ENCODE measurements at regions not wholly inside any gene's neighbourhood (a gene's known extent, or its start where the extent isn't known, plus 50 kb on each side); places are given as distances from the start of the nearest gene placed in this dataset.

- H3K36me3 Mint-ChIP-seq (ENCODE audit: low read depth): no peaks in the 10 kb centered on the region
Observed at GRCh38 chr14:86193756-86194155, 663.8 kb downstream of the FLRT2 start.

GRCh38 chr14:86179980-86180379 lies 650.0 kb downstream of the FLRT2 start:
- no peak overlapping the region for H3K4me3 Mint-ChIP-seq
- no peak overlapping the region for H3K27ac Mint-ChIP-seq
- DNase-seq: no peak
- no peaks in the 10 kb centered on the region for H3K4me1 Mint-ChIP-seq (ENCODE audit: low read depth)
- TF ChIP-seq CTCF (IDR thresholded peaks at IDR 0.05): no peak
- no peaks in the 10 kb centered on the region for H3K36me3 Mint-ChIP-seq (ENCODE audit: low read depth)
- peaks cover 5% of the 10 kb centered on the region for H3K9me3 Mint-ChIP-seq
- H3K27me3 Mint-ChIP-seq (ENCODE audit: insufficient read depth): peaks cover 4% of the 10 kb centered on the region; the same call in 1 of the 2 replicates

More at GRCh38 chr14:86193756-86194155, 663.8 kb downstream of the FLRT2 start:
- Mint-ChIP-seq H3K4me3 (no peak overlapping the region), H3K9me3 (peaks cover 5% of the 10 kb centered on the region; the same call in 1 of the 2 replicates), H3K27ac (no peak overlapping the region), H3K4me1 (ENCODE audit: low read depth) (peaks cover 14% of the 10 kb centered on the region), H3K27me3 (ENCODE audit: insufficient read depth) (no peaks in the 10 kb centered on the region; the same call in 1 of the 2 replicates)
- no peak for TF ChIP-seq CTCF (IDR thresholded peaks at IDR 0.05)
- DNase-seq: peak; percentile 1

GRCh38 chr14:86168371-86168770 lies 638.4 kb downstream of the FLRT2 start:
- H3K27me3 Mint-ChIP-seq (ENCODE audit: insufficient read depth): no peaks in the 10 kb centered on the region
- no peaks in the 10 kb centered on the region for H3K36me3 Mint-ChIP-seq (ENCODE audit: low read depth)
- no peak for DNase-seq
- no peak overlapping the region for H3K4me3 Mint-ChIP-seq
- H3K4me1 Mint-ChIP-seq (ENCODE audit: low read depth): no peaks in the 10 kb centered on the region
- H3K27ac Mint-ChIP-seq: no peak overlapping the region
- TF ChIP-seq CTCF (IDR thresholded peaks at IDR 0.05): no peak
- H3K9me3 Mint-ChIP-seq: peaks cover 12% of the 10 kb centered on the region

- Mint-ChIP-seq H3K27ac (no peak overlapping the region), H3K4me1 (ENCODE audit: low read depth) (no peaks in the 10 kb centered on the region), H3K4me3 (no peak overlapping the region), H3K27me3 (ENCODE audit: insufficient read depth) (no peaks in the 10 kb centered on the region), H3K36me3 (ENCODE audit: low read depth) (no peaks in the 10 kb centered on the region), H3K9me3 (peaks cover 8% of the 10 kb centered on the region)
- TF ChIP-seq CTCF (IDR thresholded peaks at IDR 0.05): no peak
- DNase-seq: no peak
Observed at GRCh38 chr14:86166541-86166940, 636.6 kb downstream of the FLRT2 start.

GRCh38 chr14:86153480-86153879 lies 623.5 kb downstream of the FLRT2 start:
- Mint-ChIP-seq H3K27ac (no peak overlapping the region), H3K36me3 (ENCODE audit: low read depth) (no peaks in the 10 kb centered on the region), H3K9me3 (0 out of 2 replicates have a peak, but pooled peaks cover 4% of the 10 kb centered on the region), H3K4me1 (ENCODE audit: low read depth) (no peaks in the 10 kb centered on the region), H3K4me3 (no peak overlapping the region), H3K27me3 (ENCODE audit: insufficient read depth) (no peaks in the 10 kb centered on the region)
- peak; percentile 40 for TF ChIP-seq CTCF (IDR thresholded peaks at IDR 0.05)
- no peak for DNase-seq

GRCh38 chr14:86143248-86143647 lies 613.3 kb downstream of the FLRT2 start:
- no peak for TF ChIP-seq CTCF (IDR thresholded peaks at IDR 0.05)
- Mint-ChIP-seq H3K36me3 (ENCODE audit: low read depth) (no peaks in the 10 kb centered on the region), H3K27ac (no peak overlapping the region)

More at GRCh38 chr14:86143248-86143647, 613.3 kb downstream of the FLRT2 start:
- Mint-ChIP-seq H3K27me3 (ENCODE audit: insufficient read depth) (no peaks in the 10 kb centered on the region; the same call in 1 of the 2 replicates), H3K4me1 (ENCODE audit: low read depth) (no peaks in the 10 kb centered on the region), H3K4me3 (no peak overlapping the region), H3K9me3 (no peaks in the 10 kb centered on the region)
- no peak for DNase-seq
